HepG2 (cell line): ENCODE measurements at regions not wholly inside any gene's neighbourhood (a gene's known extent, or its start where the extent isn't known, plus 50 kb on each side); places are given as distances from the start of the nearest gene placed in this dataset.

Experiments used
- ATAC-seq: fragments of 200-7000 bp; cut with Tn5 transposase; 3 replicates; pipeline ENCODE4 v1.9.1; 2020; ENCODE audit warnings: mild to moderate bottlenecking, moderate library complexity
- BruUV-seq: library from RNA; stranded (reverse); fragments of 400-500 nt; replicated peaks from 2 replicates; lab custom pipeline; 2021; lab: Mats Ljungman, UMichigan
- CTCF ChIA-PET: fragments of 300-600 bp; formaldehyde crosslinking; extraction: SDS; loops from one replicate; lab custom pipeline; 2021; ENCODE audit warnings: low total read pairs, inconsistent platforms, low intra/inter-chr PET ratio; lab: Yijun Ruan, JAX
- POLR2A ChIA-PET: fragments of 350-600 bp; sonication (Branson Sonifier 250); formaldehyde crosslinking; loops from one replicate; lab custom pipeline; 2020; ENCODE audit warnings: antibody characterized with exemption, inconsistent platforms; lab: Yijun Ruan, JAX
- DNase-seq: peaks from one replicate; pipeline ENCODE4 v3.0.0-alpha.2; 2015; ENCODE audit warnings: low spot score
- FAIRE-seq: peaks from 3 replicates; lab custom pipeline; 2011; peaks lifted over from hg19 to GRCh38; lab: Jason Lieb, UNC
- H2AFZ ChIP-seq: one replicate; pipeline ENCODE4 v1.6.1; 2011; ENCODE audit warnings: low read length, inconsistent platforms
- H3K27ac ChIP-seq: fragments of 300-600 bp; 3 replicates; pipeline ENCODE4 v1.8.0; 2011; ENCODE audit warnings: mixed run types, mild to moderate bottlenecking, mixed read lengths, low read length, inconsistent platforms; ENCODE audit not compliant: insufficient read depth; ENCODE audit errors: extremely low read length
- H3K27me3 ChIP-seq, 2 experiments: fragments of 200-600 bp in 1 of 2; 2 replicates in 1 of 2; 3 replicates in 1 of 2; pipeline versions ENCODE4 v1.6.0 to v1.8.0; 2011; ENCODE audit warnings: low read length in 2 of 2, mild to moderate bottlenecking in 2 of 2, moderate library complexity in 2 of 2, inconsistent platforms in 1 of 2; ENCODE audit not compliant: insufficient read depth in 2 of 2, control insufficient read depth in 1 of 2
- H3K36me3 ChIP-seq, 2 experiments: fragments of 200-600 bp in 1 of 2; replicated peaks in 1 of 2; 2 replicates in 1 of 2; 3 replicates in 1 of 2; pipeline versions ENCODE4 v1.5.1 to v1.8.0; 2011; ENCODE audit warnings: low read length in 2 of 2, inconsistent platforms in 1 of 2; ENCODE audit not compliant: insufficient read depth in 2 of 2, control insufficient read depth in 1 of 2
- H3K4me1 ChIP-seq: 2 replicates; pipeline ENCODE4 v1.5.1; 2012; ENCODE audit warnings: low read length, inconsistent platforms; ENCODE audit not compliant: insufficient read depth
- H3K4me2 ChIP-seq: 2 replicates; pipeline ENCODE4 v1.6.0; 2011; ENCODE audit warnings: low read depth, low read length, inconsistent platforms
- H3K4me3 ChIP-seq, 3 experiments: fragments of 200-600 bp in 1 of 3; sonication (generic), shearing (Covaris generic) in 1 of 3; replicated peaks in 1 of 3; 2 replicates each; pipeline ENCODE4 v1.5.1; 2011 to 2016; ENCODE audit warnings: low read length in 3 of 3, inconsistent platforms in 2 of 3, low read depth in 2 of 3, mild to moderate bottlenecking in 2 of 3, control low read depth in 1 of 3, mixed read lengths in 1 of 3; ENCODE audit not compliant: insufficient read depth in 1 of 3
- H3K79me2 ChIP-seq: one replicate; pipeline ENCODE4 v1.6.1; 2011; ENCODE audit warnings: low read length, inconsistent platforms; ENCODE audit not compliant: insufficient read depth
- H3K9ac ChIP-seq: 2 replicates; pipeline ENCODE4 v1.6.0; 2011; ENCODE audit warnings: mild to moderate bottlenecking, low read depth, low read length, inconsistent platforms; ENCODE audit not compliant: insufficient read depth
- H3K9me3 ChIP-seq: 2 replicates; pipeline ENCODE4 v1.5.1; 2012; ENCODE audit warnings: mild to moderate bottlenecking, low read length
- H4K20me1 ChIP-seq: 2 replicates; pipeline ENCODE4 v1.6.0; 2011; ENCODE audit warnings: inconsistent platforms, mild to moderate bottlenecking, low read length, moderate library complexity; ENCODE audit not compliant: insufficient read depth
- AHR ChIP-seq: IDR thresholded peaks from 2 replicates; pipeline ENCODE4 v1.6.1; 2018; ENCODE audit warnings: missing genetic modification reagents, missing compliant biosample characterization
- MEIS1 ChIP-seq: sonication (generic); formaldehyde crosslinking; IDR thresholded peaks from 2 replicates; pipeline ENCODE4 v1.9.0; 2021; ENCODE audit warnings: mild to moderate bottlenecking, missing genetic modification reagents, moderate library complexity, borderline replicate concordance
- PRPF4 ChIP-seq: fragments of 200-400 bp; formaldehyde crosslinking; IDR thresholded peaks from 2 replicates; pipeline ENCODE4 v1.6.1; 2016; ENCODE audit warnings: low read length, low read depth; ENCODE audit not compliant: poor library complexity, severe bottlenecking
- TBX2 ChIP-seq: sonication (generic); formaldehyde crosslinking; IDR thresholded peaks from 2 replicates; pipeline ENCODE4 v1.5.0; 2020; ENCODE audit warnings: missing genetic modification reagents, mild to moderate bottlenecking, borderline replicate concordance
- YEATS4 ChIP-seq: sonication (generic); formaldehyde crosslinking; IDR thresholded peaks from 2 replicates; pipeline ENCODE4 v1.4.0; 2020; ENCODE audit warnings: missing genetic modification reagents, borderline replicate concordance
- ZBTB7B ChIP-seq: sonication (generic); formaldehyde crosslinking; IDR thresholded peaks from 2 replicates; pipeline ENCODE4 v1.4.0; 2020; ENCODE audit warnings: missing genetic modification reagents
- ZFP1 ChIP-seq: IDR thresholded peaks from 2 replicates; pipeline ENCODE4 v1.6.1; 2016
- ZNF101 ChIP-seq: sonication (generic); formaldehyde crosslinking; IDR thresholded peaks from 2 replicates; pipeline ENCODE4 v1.4.0; 2020; ENCODE audit warnings: mild to moderate bottlenecking, low read depth, missing genetic modification reagents, borderline replicate concordance
- ZNF282 ChIP-seq: fragments of 450-650 bp; IDR thresholded peaks from 2 replicates; pipeline ENCODE4 v1.6.1; 2018; ENCODE audit not compliant: partially characterized antibody
- ZNF441 ChIP-seq: sonication (generic); formaldehyde crosslinking; IDR thresholded peaks from 2 replicates; pipeline ENCODE4 v1.7.0; 2021; ENCODE audit warnings: missing genetic modification reagents, borderline replicate concordance
- WGBS: methylation state at CpG from one replicate; pipeline ENCODE4 v1.1.6; 2017; ENCODE audit warnings: low lambda C conversion rate; 5-methylcytosine and 5-hydroxymethylcytosine counted together
- in situ Hi-C: cut with HindIII; loops from 2 replicates; pipeline ENCODE4 v1.10.0; 2017; ENCODE audit warnings: low pct_unique_long_range_greater_than_20kb; ENCODE audit not compliant: extremely low pct_ligation_motif_present
- intact Hi-C: fragments of 100-400 bp; cut with micrococcal nuclease; formaldehyde crosslinking; loops from one replicate; pipeline ENCODE4 v1.10.0; 2022; ENCODE audit not compliant: unreplicated experiment
- TF ChIP-seq, protein P1 (sequence below): sonication (generic); formaldehyde crosslinking; IDR thresholded peaks from 2 replicates; pipeline ENCODE4 v1.4.0; 2020; ENCODE audit warnings: missing genetic modification reagents
- TF ChIP-seq, protein P2 (sequence below): sonication (generic); formaldehyde crosslinking; IDR thresholded peaks from 2 replicates; pipeline ENCODE4 v1.4.0; 2020; ENCODE audit warnings: missing genetic modification reagents, borderline replicate concordance
- TF ChIP-seq, protein P3 (sequence below): sonication (generic); formaldehyde crosslinking; IDR thresholded peaks from 2 replicates; pipeline ENCODE4 v1.8.0; 2023; ENCODE audit warnings: mild to moderate bottlenecking, missing genetic modification reagents
- TF ChIP-seq, protein P4 (sequence below): sonication (generic); formaldehyde crosslinking; conservative IDR thresholded peaks from 2 replicates; pipeline ENCODE4 v1.8.0; 2022; ENCODE audit warnings: missing genetic modification reagents

DNA sequence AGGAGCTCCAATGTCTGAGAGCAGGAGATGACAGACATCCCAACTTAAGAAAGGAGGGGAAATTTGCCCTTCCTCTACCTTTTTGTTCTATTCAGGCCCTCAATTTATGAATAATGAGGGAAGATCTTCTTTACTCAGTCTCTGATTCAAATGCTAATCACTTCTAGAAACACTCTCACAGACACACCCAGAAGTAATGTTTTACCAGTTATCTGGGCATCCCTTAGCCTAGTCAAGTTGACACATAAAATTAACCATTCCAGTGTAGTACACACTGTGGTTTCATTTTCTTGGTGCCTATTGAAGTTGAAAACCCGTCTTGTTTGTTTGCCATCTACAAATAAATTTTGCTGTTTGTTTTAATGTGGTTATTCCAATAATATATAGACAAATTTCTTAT, 167.6 kb downstream of the PCSK1 start (continued):
- TF ChIP-seq, protein P1, sequence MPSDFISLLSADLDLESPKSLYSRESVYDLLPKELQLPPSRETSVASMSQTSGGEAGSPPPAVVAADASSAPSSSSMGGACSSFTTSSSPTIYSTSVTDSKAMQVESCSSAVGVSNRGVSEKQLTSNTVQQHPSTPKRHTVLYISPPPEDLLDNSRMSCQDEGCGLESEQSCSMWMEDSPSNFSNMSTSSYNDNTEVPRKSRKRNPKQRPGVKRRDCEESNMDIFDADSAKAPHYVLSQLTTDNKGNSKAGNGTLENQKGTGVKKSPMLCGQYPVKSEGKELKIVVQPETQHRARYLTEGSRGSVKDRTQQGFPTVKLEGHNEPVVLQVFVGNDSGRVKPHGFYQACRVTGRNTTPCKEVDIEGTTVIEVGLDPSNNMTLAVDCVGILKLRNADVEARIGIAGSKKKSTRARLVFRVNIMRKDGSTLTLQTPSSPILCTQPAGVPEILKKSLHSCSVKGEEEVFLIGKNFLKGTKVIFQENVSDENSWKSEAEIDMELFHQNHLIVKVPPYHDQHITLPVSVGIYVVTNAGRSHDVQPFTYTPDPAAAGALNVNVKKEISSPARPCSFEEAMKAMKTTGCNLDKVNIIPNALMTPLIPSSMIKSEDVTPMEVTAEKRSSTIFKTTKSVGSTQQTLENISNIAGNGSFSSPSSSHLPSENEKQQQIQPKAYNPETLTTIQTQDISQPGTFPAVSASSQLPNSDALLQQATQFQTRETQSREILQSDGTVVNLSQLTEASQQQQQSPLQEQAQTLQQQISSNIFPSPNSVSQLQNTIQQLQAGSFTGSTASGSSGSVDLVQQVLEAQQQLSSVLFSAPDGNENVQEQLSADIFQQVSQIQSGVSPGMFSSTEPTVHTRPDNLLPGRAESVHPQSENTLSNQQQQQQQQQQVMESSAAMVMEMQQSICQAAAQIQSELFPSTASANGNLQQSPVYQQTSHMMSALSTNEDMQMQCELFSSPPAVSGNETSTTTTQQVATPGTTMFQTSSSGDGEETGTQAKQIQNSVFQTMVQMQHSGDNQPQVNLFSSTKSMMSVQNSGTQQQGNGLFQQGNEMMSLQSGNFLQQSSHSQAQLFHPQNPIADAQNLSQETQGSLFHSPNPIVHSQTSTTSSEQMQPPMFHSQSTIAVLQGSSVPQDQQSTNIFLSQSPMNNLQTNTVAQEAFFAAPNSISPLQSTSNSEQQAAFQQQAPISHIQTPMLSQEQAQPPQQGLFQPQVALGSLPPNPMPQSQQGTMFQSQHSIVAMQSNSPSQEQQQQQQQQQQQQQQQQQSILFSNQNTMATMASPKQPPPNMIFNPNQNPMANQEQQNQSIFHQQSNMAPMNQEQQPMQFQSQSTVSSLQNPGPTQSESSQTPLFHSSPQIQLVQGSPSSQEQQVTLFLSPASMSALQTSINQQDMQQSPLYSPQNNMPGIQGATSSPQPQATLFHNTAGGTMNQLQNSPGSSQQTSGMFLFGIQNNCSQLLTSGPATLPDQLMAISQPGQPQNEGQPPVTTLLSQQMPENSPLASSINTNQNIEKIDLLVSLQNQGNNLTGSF (CRISPR knock-in tag) = no peak
- no peak for TF ChIP-seq YEATS4 (CRISPR knock-in tag)
- no peak for TF ChIP-seq PRPF4
- no peak for TF ChIP-seq ZNF282
- TF ChIP-seq, protein P2, sequence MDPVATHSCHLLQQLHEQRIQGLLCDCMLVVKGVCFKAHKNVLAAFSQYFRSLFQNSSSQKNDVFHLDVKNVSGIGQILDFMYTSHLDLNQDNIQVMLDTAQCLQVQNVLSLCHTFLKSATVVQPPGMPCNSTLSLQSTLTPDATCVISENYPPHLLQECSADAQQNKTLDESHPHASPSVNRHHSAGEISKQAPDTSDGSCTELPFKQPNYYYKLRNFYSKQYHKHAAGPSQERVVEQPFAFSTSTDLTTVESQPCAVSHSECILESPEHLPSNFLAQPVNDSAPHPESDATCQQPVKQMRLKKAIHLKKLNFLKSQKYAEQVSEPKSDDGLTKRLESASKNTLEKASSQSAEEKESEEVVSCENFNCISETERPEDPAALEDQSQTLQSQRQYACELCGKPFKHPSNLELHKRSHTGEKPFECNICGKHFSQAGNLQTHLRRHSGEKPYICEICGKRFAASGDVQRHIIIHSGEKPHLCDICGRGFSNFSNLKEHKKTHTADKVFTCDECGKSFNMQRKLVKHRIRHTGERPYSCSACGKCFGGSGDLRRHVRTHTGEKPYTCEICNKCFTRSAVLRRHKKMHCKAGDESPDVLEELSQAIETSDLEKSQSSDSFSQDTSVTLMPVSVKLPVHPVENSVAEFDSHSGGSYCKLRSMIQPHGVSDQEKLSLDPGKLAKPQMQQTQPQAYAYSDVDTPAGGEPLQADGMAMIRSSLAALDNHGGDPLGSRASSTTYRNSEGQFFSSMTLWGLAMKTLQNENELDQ (CRISPR knock-in tag) = no peak
- TF ChIP-seq, all 625 proteins: peak for 0

DNA sequence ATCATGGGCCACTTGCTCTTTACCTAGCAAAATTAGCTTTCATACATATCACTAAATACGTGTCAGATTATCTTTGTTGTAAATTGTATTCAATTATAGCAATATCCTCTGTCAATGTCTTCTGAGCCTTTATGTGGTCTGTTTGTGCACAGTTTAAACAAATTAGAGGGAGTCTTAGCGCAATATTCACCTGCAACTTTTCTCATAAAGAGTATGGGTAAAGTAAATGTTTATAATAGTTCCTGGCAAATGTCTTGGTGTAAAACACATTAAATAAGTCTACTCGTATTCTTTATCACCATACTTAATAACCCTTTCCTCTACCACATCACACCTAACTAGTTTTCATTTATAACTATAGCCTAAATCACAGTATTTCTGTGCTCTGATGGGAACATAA, 169.0 kb downstream of the PCSK1 start:
- Histone ChIP-seq H3K36me3 (no peaks in the 10 kb centered on the region), H3K9me3 (peaks cover 17% of the 10 kb centered on the region), H3K27ac (no peak overlapping the region), H3K9ac (no peak overlapping the region), H3K4me1 (peaks cover 12% of the 10 kb centered on the region), H3K79me2 (no peaks in the 10 kb centered on the region), H3K4me2 (no peak overlapping the region), H3K4me3 (no peak overlapping the region), H4K20me1 (no peaks in the 10 kb centered on the region), H3K27me3 (no peaks in the 10 kb centered on the region), H2AFZ (no peak overlapping the region)
- intact Hi-C loops (no loop called here), in situ Hi-C loops (no loop called here)
- DNase-seq (no peak), ATAC-seq (no peak), FAIRE-seq (no peak)
- WGBS = 92% methylated on average over 3 of the region's 3 CpGs
- no TSS peak for BruUV-seq
- ChIA-PET CTCF (no interaction called here), POLR2A (no interaction called here)
- TF ChIP-seq AHR (CRISPR knock-in tag) = no peak
- no peak for TF ChIP-seq ZBTB7B (CRISPR knock-in tag)
- no peak for TF ChIP-seq ZNF101
- no peak for TF ChIP-seq TBX2 (CRISPR knock-in tag)
- TF ChIP-seq ZNF441 (CRISPR knock-in tag) = no peak
- TF ChIP-seq, protein P3, sequence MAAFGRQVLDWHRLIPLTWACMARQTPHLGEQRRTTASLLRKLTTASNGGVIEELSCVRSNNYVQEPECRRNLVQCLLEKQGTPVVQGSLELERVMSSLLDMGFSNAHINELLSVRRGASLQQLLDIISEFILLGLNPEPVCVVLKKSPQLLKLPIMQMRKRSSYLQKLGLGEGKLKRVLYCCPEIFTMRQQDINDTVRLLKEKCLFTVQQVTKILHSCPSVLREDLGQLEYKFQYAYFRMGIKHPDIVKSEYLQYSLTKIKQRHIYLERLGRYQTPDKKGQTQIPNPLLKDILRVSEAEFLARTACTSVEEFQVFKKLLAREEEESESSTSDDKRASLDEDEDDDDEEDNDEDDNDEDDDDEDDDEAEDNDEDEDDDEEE (CRISPR knock-in tag) = no peak
- TF ChIP-seq MEIS1 (CRISPR knock-in tag) = no peak
- TF ChIP-seq, protein P4, sequence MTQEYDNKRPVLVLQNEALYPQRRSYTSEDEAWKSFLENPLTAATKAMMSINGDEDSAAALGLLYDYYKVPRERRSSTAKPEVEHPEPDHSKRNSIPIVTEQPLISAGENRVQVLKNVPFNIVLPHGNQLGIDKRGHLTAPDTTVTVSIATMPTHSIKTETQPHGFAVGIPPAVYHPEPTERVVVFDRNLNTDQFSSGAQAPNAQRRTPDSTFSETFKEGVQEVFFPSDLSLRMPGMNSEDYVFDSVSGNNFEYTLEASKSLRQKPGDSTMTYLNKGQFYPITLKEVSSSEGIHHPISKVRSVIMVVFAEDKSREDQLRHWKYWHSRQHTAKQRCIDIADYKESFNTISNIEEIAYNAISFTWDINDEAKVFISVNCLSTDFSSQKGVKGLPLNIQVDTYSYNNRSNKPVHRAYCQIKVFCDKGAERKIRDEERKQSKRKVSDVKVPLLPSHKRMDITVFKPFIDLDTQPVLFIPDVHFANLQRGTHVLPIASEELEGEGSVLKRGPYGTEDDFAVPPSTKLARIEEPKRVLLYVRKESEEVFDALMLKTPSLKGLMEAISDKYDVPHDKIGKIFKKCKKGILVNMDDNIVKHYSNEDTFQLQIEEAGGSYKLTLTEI (CRISPR knock-in tag) = no peak
- TF ChIP-seq ZFP1 (CRISPR knock-in tag) = no peak
